ES-I3 (cell line): ENCODE measurements at regions not wholly inside any gene's neighbourhood (a gene's known extent, or its start where the extent isn't known, plus 50 kb on each side); places are given as distances from the start of the nearest gene placed in this dataset.

Source experiments
- H3K36me3 ChIP-seq: 2 replicates; pipeline ENCODE4 v1.6.1; 2013; ENCODE audit warnings: mild to moderate bottlenecking, low read length, control low read depth, moderate library complexity; ENCODE audit not compliant: insufficient read depth
- H3K4me1 ChIP-seq: 2 replicates; pipeline ENCODE4 v1.6.1; 2013; ENCODE audit warnings: mild to moderate bottlenecking, control low read depth, low read length; ENCODE audit not compliant: insufficient read depth
- H3K9ac ChIP-seq: 2 replicates; pipeline ENCODE4 v1.6.1; 2013; ENCODE audit warnings: low read depth, mild to moderate bottlenecking, low read length, moderate library complexity
- H3K9me3 ChIP-seq: 2 replicates; pipeline ENCODE4 v1.6.1; 2013; ENCODE audit warnings: mild to moderate bottlenecking, low read length, moderate library complexity; ENCODE audit not compliant: control insufficient read depth, insufficient read depth

DNA sequence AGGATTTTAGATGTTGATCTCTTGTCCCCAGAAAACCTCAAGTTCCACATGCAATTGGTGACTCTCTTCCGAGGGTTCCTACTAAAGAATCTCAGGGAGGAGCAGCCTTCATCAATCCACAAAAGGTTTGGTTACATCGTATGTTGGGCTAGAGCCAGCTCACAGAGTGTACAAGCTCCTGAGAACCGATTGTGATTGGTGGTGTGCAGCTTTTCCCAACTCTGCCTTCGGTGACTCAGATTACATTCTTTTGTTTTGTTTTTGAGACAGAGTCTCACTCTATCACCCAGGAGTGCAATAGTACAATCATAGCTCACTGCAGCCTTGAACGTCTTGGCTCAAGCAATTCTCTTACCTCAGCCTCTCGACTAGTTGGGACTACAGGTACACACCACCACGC is 172.4 kb downstream of the PMP22 start:
- H3K9me3 ChIP-seq = no peaks in the 10 kb centered on the region
- H3K36me3 ChIP-seq = no peaks in the 10 kb centered on the region
- no peak overlapping the region for H3K9ac ChIP-seq

DNA sequence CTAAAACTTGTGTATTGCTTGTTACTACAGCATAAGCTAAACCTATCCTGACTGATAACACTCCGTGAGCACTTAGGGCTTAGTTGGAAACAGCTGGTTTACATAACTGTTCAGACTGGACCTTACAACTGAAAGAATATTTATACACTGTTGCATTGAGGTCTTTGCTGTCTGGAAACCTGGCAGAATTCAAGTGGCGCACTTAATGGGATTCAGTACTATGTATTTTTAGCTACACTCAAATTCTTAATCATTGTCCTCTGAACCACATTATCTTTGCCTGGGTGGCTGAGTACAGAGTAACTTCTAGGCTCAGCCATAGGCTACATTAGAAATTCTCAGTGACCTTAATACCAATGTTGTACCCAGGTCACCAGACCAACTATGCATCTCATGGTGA is 172.9 kb downstream of the PMP22 start:
- Histone ChIP-seq H3K4me1 (no peaks in the 10 kb centered on the region), H3K9ac (no peak overlapping the region), H3K36me3 (no peaks in the 10 kb centered on the region), H3K9me3 (no peaks in the 10 kb centered on the region)

More for the DNA sequence above, 172.4 kb downstream of the PMP22 start:
- H3K4me1 ChIP-seq = no peaks in the 10 kb centered on the region

- Histone ChIP-seq H3K36me3 (no peaks in the 10 kb centered on the region), H3K4me1 (peaks cover 4% of the 10 kb centered on the region; the same call in 1 of the 2 replicates), H3K9ac (no peak overlapping the region), H3K9me3 (no peaks in the 10 kb centered on the region)
Measured at GRCh38 chr17:15091825-15092224, 173.3 kb downstream of the PMP22 start.

- Histone ChIP-seq H3K36me3 (no peaks in the 10 kb centered on the region), H3K9me3 (no peaks in the 10 kb centered on the region), H3K9ac (no peak overlapping the region), H3K4me1 (peaks cover 14% of the 10 kb centered on the region)
Measured at GRCh38 chr17:15090533-15090932, 174.6 kb downstream of the PMP22 start.

GRCh38 chr17:15087946-15088345 is 177.2 kb downstream of the PMP22 start:
- Histone ChIP-seq H3K9me3 (no peaks in the 10 kb centered on the region), H3K9ac (no peak overlapping the region), H3K4me1 (peaks cover 14% of the 10 kb centered on the region), H3K36me3 (no peaks in the 10 kb centered on the region)

- Histone ChIP-seq H3K4me1 (peaks cover 14% of the 10 kb centered on the region), H3K9ac (no peak overlapping the region), H3K9me3 (no peaks in the 10 kb centered on the region), H3K36me3 (no peaks in the 10 kb centered on the region)
Measured at GRCh38 chr17:15086776-15087295, 178.3 kb downstream of the PMP22 start.

DNA sequence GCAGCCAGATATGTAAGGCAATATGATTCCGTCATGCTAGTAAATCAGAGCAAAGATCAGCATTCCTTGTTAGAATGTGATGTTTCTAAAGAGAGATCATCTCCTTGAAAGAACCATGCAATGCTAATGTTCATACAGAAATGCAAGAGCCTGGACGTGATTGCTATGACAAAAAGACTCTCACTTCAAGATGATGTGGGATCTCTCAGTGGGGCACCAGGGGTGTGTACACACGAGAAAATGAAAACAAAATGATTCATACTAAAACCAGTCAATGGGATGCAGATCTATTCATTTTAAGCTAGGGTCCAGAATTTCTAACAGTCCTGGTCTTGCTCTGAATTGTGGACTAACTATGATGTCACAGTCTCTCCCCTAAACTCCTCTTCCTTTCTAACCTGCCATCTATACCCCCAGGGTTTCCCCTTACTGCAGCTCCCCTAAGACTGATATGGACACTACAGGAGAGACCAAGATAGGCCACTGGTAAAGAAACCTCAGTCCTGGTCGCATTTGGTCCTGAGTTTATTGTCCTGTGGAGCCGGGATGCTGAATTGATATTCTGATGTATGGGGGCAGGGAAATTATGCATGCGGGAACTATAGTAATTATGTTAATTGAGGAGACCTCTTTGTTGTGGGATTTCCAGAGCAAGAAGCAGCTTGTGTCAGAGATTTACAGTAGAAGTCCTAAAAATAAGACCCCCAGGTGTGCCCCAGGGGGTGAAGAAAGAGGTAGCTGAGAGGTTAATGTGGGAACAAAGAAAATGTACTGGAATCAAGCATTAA is 179.0 kb downstream of the PMP22 start:
- Histone ChIP-seq H3K36me3 (no peaks in the 10 kb centered on the region), H3K4me1 (peaks cover 14% of the 10 kb centered on the region), H3K9ac (no peak overlapping the region), H3K9me3 (no peaks in the 10 kb centered on the region)

GRCh38 chr17:15083225-15083624 is 181.9 kb downstream of the PMP22 start:
- Histone ChIP-seq H3K9me3 (no peaks in the 10 kb centered on the region), H3K36me3 (no peaks in the 10 kb centered on the region), H3K4me1 (peaks cover 14% of the 10 kb centered on the region), H3K9ac (no peak overlapping the region)

- Histone ChIP-seq H3K9me3 (no peaks in the 10 kb centered on the region), H3K36me3 (no peaks in the 10 kb centered on the region), H3K4me1 (peaks cover 3% of the 10 kb centered on the region; the same call in 1 of the 2 replicates), H3K9ac (no peak overlapping the region)
Measured at GRCh38 chr17:15081008-15081407, 184.1 kb downstream of the PMP22 start.

GRCh38 chr17:15078570-15078969 is 186.6 kb downstream of the PMP22 start:
- H3K9me3 ChIP-seq = no peaks in the 10 kb centered on the region
- no peak overlapping the region for H3K9ac ChIP-seq
- H3K4me1 ChIP-seq = no peaks in the 10 kb centered on the region; the same call in 1 of the 2 replicates
- no peaks in the 10 kb centered on the region for H3K36me3 ChIP-seq

GRCh38 chr17:15076991-15077663 is 188.0 kb downstream of the PMP22 start:
- no peaks in the 10 kb centered on the region for H3K9me3 ChIP-seq
- H3K36me3 ChIP-seq = no peaks in the 10 kb centered on the region
- H3K4me1 ChIP-seq = no peaks in the 10 kb centered on the region; the same call in 1 of the 2 replicates
- H3K9ac ChIP-seq = no peak overlapping the region

DNA sequence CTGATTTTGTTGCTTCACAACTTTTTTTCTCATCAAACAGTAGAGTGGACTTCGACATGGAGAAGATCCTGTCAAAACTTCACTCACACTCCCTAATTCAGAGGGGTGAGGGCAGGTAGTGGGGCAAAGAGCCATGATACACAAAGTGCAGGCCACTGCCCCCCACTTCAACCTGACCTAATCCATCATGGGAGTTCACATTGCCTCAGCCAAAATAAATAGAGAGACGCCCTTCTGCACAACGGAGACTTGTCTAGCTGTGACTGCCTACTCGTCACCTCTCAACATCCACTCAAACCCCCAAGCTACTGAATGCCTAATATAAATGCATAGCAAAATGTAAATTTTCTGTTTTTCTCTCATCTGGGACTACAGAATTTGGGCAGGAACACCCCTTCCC is 213.2 kb downstream of the PMP22 start:
- Histone ChIP-seq H3K9ac (no peak overlapping the region), H3K9me3 (no peaks in the 10 kb centered on the region), H3K4me1 (peaks cover 17% of the 10 kb centered on the region; the same call in 1 of the 2 replicates), H3K36me3 (no peaks in the 10 kb centered on the region)

DNA sequence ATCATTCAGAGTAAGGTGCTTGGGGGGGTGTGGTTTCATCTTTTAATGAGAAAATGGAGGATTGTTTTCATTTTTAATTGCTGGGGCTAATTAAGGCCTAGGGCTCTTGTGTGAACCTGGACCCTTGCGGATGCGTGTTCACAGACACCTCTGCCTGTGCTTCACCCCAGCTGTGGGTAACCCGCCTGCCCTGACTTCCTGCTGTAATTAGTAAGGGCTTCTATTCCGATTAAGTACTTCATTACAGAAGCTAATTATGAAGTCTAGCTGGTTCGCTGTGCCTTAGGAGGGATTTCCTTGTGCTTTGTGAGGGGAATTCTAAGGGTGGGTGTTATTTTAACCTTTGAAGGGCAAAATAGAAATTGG is 215.3 kb downstream of the PMP22 start:
- Histone ChIP-seq H3K9ac (no peak overlapping the region; the same call in 1 of the 2 replicates), H3K9me3 (no peaks in the 10 kb centered on the region), H3K4me1 (peaks cover 17% of the 10 kb centered on the region; the same call in 1 of the 2 replicates), H3K36me3 (no peaks in the 10 kb centered on the region)

DNA sequence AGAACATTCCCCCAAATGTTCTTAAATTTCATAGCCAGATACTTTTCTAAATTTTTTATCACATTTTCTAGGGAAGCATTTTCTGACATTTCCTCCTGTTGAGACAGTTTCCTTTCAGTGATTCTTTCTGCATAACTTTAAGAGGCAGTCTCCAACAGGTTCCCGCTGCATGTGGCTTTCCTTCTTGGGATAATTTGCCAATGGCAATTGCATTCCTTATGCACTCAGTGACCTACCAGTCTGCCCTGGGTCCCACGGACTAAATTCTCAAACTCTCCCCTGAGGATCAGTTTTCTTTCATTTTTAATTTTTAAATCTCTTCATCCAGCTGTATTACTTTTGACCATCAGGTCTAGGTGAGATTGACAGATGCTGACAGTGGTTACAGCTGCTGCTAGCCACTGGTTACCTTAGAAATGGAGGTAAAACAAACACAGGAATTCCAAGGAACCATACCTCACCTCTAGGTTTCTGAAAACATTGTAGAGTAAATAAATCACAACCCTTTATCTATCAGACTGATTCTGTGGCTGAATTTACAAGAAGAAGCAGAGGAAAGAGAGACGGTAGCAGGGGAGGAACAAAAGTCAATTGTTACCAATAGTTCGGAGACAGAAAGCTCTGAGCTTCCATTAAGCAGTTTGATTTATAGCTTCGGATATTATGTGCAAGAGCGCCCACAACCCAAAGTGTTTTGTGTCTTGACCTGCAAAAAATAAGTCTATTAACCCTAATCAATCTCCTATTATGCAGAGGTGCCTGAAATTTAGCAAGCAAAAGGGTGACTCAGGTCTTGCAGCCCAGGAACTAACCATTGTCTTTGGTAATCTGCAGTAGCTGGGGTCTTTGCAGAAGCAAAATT is 216.0 kb downstream of the PMP22 start:
- H3K36me3 ChIP-seq = no peaks in the 10 kb centered on the region
- peaks cover 17% of the 10 kb centered on the region; the same call in 1 of the 2 replicates for H3K4me1 ChIP-seq
- H3K9ac ChIP-seq = no peak overlapping the region; the same call in 1 of the 2 replicates
- no peaks in the 10 kb centered on the region for H3K9me3 ChIP-seq
